ENCODE measurements at regions not wholly inside any gene's neighbourhood (a gene's known extent, or its start where the extent isn't known, plus 50 kb on each side); places are given as distances from the start of the nearest gene placed in this dataset.

DNA sequence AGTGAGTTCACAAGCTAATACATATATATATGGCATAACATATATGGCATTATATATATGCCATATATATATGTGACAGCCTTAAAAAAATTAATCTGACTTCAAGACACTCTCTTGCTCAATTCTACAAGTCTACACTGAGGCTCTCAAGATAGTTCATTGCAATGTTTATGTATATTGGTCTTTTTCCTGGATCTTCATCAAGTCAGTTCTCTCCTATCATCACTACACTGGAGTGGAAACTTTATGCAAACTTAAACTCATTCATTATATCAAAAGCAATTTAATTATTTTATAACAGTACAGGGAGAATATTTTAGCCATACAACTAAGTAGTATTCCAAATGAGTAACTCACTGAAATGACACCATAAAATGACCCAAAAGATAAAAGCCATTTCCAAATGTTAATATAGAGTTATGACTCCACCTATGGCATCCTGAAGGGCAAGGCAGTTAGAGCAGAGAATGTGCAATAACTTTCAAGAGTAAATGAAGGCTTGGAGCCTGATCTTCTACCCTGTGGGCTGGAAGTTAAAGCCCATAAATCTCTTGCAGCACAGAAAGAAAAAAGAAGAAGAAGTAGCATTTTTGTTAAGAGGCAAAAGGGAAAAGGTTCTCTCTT lies 176.3 kb upstream of the SLIT2 start:
- TF ChIP-seq EZH2phosphoT487 (conservative IDR thresholded peaks at IDR 0.05; ENCODE audit: low read length) = no peak
- TF ChIP-seq, protein P1, sequence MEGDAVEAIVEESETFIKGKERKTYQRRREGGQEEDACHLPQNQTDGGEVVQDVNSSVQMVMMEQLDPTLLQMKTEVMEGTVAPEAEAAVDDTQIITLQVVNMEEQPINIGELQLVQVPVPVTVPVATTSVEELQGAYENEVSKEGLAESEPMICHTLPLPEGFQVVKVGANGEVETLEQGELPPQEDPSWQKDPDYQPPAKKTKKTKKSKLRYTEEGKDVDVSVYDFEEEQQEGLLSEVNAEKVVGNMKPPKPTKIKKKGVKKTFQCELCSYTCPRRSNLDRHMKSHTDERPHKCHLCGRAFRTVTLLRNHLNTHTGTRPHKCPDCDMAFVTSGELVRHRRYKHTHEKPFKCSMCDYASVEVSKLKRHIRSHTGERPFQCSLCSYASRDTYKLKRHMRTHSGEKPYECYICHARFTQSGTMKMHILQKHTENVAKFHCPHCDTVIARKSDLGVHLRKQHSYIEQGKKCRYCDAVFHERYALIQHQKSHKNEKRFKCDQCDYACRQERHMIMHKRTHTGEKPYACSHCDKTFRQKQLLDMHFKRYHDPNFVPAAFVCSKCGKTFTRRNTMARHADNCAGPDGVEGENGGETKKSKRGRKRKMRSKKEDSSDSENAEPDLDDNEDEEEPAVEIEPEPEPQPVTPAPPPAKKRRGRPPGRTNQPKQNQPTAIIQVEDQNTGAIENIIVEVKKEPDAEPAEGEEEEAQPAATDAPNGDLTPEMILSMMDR (IDR thresholded peaks at IDR 0.05; ENCODE audit: insufficient read depth, low read length, poor library complexity, severe bottlenecking) = no peak

Data from SU-DHL-6 (cell line).